SK-MEL-5 (cell line): ENCODE measurements at regions not wholly inside any gene's neighbourhood (a gene's known extent, or its start where the extent isn't known, plus 50 kb on each side); places are given as distances from the start of the nearest gene placed in this dataset.

Source experiments
- DNase-seq: peaks from one replicate; pipeline ENCODE4 v3.0.0-alpha.2; 2016; ENCODE audit warnings: low read depth, low spot score
- in situ Hi-C: cut with HindIII; loops from 2 replicates; pipeline ENCODE4 v1.10.0; 2016; ENCODE audit warnings: low sequenced_read_pairs, high pct_unique_total_duplicates, low pct_unique_long_range_greater_than_20kb

DNA sequence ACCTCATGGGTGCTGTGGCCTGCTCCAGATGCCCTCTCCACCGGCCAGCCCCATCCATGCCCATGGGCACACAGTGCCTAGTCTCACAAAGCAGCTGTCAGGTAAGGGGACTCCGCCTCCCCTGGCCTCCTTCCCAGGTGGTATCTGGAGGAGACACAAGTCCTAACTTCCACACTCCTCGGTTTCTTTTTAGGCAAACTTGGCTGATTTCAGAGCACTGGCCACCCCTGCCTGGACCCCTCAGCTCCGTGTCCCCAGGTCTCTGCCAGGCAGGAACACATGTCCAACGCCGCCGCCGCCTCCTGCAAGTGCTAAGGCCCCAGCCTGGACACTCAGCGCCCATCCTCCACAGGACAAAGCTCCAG lies 324.1 kb upstream of the DIO3 start:
- in situ Hi-C loops: no loop called here
- DNase-seq: no peak

DNA sequence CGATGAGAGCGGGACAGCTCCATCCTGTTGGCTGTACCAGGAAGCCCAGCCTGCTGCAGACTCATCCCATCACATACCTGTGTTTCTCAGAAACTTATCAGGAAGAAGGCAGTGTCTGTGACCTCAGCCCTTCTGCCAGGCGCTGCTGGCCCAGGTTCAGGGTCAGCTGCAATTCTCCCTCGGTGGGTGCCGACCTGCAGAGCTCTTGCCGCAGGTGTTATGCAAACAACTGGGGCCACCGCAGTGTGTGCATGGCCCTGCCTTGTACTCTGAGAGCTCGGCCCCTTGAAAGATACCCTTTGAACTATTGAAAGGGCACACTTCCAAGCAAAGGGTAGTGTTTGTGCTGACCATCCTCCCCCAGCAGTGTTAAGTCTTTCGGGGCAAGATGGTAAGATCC lies 322.2 kb upstream of the DIO3 start:
- in situ Hi-C loops: no loop called here
- DNase-seq: no peak

DNA sequence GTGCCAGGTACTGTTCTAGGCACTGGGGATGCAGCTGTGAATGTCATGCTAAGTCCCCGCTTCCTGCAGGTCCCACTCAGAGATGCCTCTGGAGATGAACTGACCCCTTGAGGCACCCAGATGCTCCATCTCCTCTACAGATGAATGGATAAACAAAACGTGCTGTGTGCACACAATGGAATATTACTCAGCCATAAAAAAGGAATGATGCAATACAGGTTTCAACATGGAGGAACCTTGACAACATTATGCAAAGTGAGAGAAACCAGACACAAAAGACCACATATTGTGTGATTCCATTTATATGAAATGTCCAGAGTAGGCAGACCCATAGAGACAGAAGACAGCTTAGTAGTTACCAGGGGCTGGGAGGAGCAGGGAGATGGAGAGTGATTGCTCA lies 320.1 kb upstream of the DIO3 start:
- in situ Hi-C loops: no loop called here
- DNase-seq: no peak

DNA sequence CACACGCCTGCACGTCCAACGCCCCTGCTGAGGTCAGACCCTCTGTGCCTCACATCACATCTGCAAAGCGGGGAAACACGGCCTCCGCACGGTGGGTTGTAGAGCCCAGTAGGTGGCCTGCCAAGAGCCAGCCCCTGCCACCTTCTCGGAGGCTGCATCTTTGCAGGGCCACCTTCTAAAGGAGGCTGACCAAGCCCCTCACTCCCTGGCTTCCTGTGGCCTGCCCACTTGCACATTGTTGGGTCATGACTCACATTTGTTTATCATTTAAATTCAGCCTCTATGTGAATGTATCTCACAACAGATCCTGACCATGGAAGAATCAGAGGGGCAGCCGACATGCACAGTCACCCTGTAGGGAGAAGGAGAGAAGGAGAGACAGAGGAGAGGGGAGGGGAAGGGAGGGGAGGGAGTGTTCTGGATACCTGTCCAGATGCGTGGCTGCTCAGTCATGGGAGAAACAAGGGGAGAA lies 319.5 kb upstream of the DIO3 start:
- in situ Hi-C loops: no loop called here
- no peak for DNase-seq

DNA sequence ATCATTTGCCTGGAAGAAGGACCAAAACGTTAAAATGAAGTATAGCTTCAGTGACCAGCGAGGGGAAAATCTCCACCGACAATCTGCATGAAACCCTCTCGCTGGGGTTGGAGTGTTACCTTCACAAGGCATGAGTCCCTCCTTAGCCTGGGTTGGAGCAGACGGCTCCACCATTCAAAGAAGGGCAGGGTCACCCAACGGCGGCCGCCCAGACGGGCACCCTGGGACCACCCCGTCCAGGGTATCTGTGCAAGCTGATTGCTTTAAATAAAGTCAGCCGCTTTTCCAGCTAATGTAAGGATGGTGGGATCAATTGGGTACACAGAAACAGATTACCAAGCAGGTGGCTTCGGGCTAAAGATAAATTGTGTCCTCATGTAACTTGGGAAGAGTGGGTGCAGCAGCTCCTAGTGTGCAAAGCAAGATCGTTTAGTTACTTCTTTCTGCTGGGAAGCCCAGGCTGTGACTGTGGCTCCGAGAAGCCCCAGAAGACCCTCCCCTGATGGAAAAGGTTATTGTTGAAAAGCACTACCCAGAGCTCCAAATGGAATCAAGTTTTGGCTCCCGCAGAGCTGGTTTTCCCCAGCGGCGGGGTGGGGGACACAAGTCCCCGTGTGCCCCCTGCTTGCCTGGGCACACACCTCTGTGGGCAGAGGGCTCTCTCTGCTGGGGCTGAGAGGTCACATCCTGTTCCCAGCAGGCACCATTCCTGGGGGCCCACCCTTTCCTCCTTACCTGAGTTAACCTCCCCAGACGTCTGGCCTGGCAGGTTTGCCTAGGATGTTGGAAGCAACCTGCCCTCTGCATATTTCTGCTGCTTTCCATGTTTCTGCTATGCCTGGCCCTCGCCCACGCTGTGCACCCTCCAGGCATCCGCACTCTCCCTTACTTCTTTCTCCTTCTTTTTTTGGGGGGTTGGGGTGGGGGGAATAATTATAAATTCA lies 318.6 kb upstream of the DIO3 start:
- in situ Hi-C loops: no loop called here
- no peak for DNase-seq

DNA sequence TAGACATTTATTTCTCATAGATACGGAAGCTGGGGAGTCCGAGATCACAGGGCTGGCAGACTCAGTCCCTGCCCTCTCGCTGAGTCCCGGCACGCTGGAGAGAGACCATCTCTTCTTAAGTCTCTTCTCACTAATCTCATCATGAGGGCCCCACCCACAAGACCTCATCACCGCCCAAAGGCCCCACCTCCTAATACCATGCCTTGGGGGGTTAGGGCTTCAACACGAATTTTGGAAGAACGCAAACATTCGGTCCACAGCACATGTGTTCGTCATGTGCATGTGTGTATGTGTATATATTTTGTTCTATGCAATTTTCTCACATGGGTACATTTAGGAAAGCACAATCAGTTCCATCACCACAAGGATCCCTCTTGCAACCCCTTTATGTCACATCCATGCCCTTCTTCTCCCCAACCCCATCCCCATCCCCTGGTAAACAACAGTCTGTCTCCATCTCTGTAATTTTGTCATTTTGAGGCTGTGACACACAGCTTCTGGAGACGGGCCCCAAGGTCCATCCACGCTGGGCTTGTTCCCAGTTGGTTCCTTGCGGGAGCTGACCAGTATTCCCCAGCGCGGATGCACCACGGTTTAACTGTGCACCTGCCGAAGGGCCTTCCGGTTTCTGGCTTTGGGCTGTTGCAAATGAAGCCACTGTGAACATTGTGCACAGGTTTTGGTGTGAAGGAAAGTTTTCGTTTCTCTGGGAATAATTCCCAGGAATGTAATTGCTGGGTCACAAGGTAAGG lies 317.5 kb upstream of the DIO3 start:
- in situ Hi-C loops: no loop called here
- DNase-seq: no peak

DNA sequence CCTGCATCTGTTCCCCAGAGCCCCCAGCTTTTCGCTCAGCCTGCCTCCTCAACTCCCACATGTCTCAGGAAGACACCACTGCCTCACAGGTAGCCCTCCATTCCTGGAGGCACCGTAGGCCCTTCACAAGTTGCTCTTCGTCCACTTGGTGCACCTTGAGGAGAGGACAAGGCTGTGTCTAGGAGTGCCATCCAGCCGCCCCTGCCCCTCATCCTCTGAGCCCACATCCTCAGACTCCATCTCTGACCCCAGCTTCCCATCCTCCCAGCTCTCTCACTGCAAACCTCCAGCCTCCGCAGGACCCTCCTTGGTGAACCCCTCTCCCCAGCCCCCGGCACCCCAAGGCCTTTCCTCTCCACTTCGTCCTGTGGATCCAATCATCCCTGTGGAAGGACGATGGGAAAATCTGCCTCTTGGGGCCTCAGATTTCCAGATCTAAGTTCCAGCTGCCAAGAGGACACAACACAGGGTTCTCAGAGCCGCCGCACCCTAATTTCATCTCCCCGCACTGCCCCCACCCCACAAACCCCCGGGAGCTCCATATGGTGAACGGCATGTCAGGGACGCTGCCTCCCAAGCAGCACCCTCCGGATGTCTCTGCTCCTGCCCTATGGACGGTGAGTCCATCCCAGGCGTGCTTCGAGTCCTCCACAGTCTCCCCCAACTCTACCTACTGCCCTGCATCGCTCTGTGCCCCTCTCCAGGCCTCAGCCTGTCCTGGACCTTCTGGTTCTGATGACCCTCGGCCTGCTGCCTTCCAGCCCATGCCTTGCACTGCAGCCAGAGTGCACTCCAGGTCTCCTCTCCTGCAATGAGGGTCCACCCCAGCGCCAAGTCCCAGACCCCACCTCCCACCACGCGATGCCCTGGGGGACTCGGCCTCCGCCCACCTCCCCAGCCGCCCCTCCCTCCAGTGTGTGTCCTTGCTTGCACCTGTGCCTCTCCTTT lies 314.1 kb upstream of the DIO3 start:
- in situ Hi-C loops: no loop called here
- DNase-seq: no peak

DNA sequence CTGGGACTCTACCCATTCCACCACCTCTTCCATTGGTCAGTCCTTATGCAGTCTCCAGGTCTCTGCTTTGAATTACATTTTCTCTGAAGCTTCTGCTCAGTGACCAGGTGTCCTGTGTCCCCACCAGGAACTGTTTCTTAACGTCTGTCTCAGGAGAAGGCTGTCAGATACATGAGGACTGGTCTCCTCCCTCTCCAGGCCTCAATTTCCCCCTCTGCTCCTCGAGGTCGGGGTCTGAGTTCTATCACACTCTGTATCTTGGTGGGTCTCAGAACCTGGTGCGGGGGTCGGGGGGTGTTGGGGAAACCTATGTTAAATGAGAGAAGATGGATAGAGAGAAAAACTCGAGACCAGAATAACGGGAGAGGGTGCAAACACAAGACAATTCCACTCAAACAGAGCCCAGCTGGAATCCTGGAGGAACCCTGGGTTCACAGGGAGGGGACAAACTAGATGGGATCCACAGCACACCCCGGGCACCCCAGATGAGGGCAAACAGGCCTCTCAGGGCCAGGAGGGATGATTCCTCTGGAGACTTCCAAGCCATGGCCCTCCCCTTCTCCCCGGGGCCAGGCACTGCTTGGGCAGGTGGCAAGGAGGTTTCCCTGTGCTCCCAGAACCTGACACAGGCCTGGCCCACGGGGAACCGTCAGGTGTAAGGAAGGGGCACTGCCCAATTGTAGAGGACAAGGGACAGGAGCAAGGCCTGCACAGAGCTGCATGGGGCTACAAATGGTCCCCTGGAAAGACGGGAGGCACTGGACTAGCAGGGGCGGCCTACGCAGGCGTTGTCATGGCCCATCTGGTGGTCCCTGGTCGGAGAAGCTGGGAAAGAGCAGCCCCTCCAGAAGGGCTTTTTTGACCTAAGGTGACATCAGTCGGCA lies 313.2 kb upstream of the DIO3 start:
- DNase-seq: no peak
- in situ Hi-C loops: no loop called here

DNA sequence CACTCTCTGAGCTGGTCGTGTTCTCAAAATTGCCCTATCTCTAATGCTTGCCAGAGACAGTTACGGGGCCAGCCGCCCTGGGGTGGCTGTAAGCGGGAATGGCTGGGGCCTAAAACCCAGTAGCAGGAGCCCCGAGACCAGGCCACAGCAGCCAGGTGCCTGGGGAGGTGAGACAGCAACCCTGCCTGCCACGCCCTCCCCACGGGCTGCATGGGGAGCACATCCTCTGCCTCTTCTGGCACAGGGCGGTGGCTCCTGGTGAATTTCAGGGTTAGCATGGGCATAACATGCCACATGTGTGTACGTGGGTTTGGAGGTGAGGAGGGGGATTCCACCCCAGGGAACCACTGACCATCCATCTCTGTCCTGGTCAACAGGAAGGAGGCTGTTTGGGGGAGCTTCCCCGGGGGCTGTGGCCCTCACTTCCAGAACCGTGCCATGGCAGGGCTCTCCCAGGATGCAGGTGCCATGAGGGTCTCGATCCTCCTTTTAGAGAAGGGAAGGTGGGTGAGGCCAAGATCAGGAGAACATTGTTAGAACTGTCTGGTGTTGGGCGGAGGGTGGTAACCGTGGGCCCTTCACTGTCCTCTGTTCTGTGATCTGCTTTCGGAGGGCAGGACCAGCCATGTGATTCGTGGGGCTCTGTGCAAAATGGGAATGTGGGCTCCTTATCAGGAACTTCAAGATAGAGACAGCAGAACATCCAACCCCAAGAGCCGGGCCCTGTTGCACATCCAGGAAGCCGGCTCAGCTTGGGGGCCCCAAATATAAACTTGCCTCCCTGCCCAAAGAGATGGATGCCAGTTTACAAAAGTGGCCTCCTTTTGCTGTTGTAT lies 312.2 kb upstream of the DIO3 start:
- DNase-seq: no peak
- in situ Hi-C loops: no loop called here

DNA sequence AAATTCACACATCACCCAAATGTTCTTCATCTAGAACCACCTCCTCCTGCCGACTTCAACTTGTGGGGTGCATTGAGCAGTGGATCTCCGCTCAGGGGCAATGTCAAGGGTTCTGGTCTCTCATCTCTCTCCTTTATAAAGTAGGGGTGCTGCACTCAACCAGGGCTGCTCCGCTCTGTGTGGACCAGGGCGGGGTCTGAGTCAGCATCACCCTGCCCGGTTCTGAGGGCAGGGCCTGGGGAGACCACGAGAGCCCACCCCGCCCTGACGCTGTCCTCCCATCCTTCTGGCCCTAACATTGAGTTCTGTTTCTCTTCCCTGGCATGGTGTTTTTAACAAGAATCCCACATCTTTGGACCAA lies 311.6 kb upstream of the DIO3 start:
- in situ Hi-C loops: no loop called here
- DNase-seq: no peak

DNA sequence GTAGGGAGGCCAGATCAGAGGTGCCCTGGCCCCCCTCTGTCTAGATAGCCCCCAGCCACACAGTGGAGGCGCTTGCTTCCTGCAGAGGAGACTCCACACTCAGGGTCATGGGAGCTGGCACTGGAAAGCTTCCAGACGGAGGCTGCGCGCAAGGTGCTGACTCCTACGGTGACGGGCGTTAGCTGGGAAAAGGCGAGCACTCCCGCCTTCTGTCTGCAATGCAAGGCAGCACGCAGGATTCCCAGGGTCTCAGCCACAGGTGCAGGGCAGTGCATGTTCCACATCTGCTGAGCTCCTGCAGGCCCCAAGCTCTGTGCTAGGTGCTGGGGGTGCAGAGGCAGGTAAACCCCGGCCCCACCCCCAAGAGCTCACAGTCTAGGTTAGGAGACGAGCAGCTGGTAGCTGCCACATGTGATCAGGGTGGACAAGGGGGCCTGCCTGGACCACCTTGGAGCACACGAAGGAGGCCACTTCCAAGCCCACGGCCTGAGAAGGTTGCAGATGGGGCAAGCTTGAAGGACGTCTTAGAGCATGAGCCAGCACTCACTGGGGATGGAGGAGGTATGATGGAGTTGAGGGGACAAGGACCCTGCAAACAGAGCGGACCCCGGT lies 310.9 kb upstream of the DIO3 start:
- in situ Hi-C loops: no loop called here
- no peak for DNase-seq

DNA sequence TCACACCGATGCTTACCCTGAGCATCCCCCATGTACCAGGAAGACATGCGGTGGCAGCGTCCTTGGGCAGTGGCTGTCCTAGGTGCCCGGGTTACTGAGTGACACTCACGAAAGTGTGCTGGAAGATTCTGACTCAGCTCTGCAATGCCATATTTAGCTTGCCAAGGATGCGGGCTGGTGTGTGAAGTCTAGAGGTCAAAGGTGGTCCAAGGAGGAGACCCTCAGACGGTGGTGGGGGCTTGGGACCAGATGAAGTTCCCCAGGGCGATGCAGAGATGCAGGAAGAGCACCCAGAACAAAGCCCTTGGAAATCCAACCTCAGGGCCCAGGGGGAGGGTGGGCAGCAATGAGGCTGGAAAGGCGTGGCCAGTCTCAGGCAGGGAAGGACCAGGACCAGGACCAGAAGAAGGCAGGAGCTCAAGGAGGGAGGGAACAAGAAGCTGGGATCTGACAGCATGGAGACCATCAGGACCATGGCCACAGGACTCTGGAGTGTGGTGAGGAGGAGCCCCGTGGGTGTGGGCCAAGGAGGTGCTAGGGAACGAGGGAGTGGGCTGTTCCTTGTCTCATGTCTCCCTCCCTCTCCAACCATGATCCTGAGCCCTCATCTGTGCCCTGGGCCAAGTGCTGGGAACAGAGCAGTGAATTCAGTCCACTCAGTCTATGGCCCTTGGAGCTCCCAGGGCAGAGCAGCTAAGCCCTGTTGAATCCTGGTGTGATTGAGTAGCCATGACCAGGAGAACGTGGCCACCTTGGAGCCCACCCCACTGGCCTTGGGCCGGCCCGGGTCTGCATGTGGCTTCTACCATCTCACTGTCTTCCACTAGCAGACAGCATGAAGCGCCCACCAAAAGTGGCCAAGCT lies 310.1 kb upstream of the DIO3 start:
- in situ Hi-C loops: no loop called here
- no peak for DNase-seq

DNA sequence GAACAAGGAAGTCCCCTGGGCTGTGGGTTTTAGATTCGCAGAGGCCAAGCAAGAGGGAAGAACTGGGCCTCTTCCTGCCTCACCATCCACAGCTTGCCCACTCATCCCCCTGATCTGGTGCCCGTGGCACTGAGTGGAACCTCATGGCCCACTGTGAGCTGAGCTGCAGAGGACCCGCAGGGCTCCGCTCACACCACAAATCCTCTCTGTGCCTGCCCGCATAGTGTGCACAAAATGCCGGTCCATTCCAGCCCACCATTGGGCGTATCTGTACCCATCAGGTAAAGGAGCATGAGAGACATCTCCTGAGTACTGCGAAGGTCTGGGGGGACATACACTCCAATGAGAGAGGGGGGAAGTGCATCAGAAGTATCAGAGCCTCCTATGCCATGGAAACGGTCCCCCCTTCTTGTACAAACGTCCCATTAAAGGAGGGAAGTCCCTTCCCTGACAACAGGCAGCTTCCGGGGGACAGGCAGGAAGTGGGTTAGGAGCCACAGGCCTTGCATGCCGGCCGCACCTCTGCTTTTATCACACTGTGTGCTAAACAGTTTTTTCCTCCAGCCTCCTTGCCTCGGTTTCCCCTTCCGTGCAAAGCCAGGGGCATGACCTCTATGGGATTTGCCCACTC lies 309.4 kb upstream of the DIO3 start:
- no peak for DNase-seq
- in situ Hi-C loops: no loop called here

DNA sequence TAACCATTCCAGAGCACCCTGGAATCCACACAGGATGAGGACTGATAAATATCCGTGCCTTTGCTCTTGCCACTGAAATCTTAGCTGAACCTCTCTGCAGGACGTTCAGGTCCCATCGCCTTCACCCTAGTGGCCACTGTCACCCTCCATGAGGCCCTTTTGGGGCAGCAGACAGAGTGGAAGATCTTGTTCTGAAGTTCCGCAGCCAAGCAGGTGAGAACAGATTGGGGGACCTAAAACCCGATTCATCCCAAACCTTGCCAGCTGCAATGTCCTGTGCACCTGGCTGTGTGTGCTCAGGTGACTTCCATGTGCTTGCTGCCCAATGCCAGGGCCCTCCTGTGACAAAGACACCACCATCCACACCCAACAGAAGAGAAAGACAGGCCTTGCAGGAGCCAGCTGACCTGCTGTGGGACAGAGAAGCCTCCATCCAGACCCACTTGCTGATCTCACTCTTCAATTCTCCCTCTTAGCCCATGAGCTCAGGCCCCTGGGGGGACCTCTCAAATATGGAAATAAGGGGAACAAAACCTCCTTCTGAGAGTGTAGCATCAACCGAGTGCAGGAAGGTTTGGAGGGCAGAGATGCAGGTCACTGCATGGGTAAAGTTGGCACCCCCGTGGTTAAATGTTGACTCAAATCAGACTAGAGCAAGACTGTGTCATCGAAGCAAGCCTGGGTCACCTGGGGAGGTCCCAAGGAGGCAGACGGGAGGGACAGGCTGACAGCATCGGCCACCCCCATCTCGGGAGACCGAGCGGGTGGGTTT lies 308.7 kb upstream of the DIO3 start:
- DNase-seq: no peak
- in situ Hi-C loops: no loop called here
